Ovary (tissue), 7 donors: ENCODE measurements at regions not wholly inside any gene's neighbourhood (a gene's known extent, or its start where the extent isn't known, plus 50 kb on each side); places are given as distances from the start of the nearest gene placed in this dataset.

Source experiments
- DNase-seq, 5 donors: peaks; one replicate each; pipeline ENCODE4 v3.0.0-alpha.2; 2019 to 2020
- H3K27ac ChIP-seq, 2 donors: fragments of 200-600 bp; one replicate each; pipeline versions ENCODE4 v1.5.1 to v1.8.0; 2019 to 2022
- H3K27me3 ChIP-seq: fragments of 200-600 bp; one replicate; pipeline ENCODE4 v1.8.0; 2022
- H3K36me3 ChIP-seq: fragments of 200-600 bp; sonication (generic); one replicate; pipeline ENCODE4 v1.5.1; 2019
- H3K4me1 ChIP-seq: one replicate; pipeline ENCODE4 v1.8.1; 2013; ENCODE audit warnings: mild to moderate bottlenecking, moderate library complexity; ENCODE audit not compliant: insufficient read depth
- H3K4me3 ChIP-seq: fragments of 200-600 bp; sonication (generic); one replicate; pipeline ENCODE4 v1.5.1; 2017
- H3K9me3 ChIP-seq, 2 donors: fragments of 200-600 bp in 1 of 2; sonication (generic) in 1 of 2; one replicate each; pipeline versions ENCODE4 v1.5.1 to v1.8.1; 2013 to 2019; ENCODE audit warnings: mild to moderate bottlenecking in 1 of 2, moderate library complexity in 1 of 2
- EP300 ChIP-seq: sonication (generic); formaldehyde crosslinking; IDR thresholded peaks from one replicate; pipeline ENCODE4 v1.6.1; 2017; ENCODE audit warnings: antibody characterized with exemption
- POLR2A ChIP-seq: fragments of 450-650 bp; IDR thresholded peaks from one replicate; pipeline ENCODE4 v1.6.1; 2017; ENCODE audit warnings: antibody characterized with exemption, mild to moderate bottlenecking, moderate library complexity
- WGBS, 3 donors: extraction: QIAGEN DNeasy Blood & Tissue Kit in 1 of 3; methylation state at CpG; one replicate each; pipeline versions ENCODE4 v1.1.5 to v1.1.7; 2013 to 2017; 5-methylcytosine and 5-hydroxymethylcytosine counted together
- intact Hi-C, 4 donors: fragments of 100-400 bp; cut with DNase I; formaldehyde crosslinking; loops; one replicate each; pipeline versions ENCODE4 v1.11.0 to v1.15.1; 2022 to 2023
- TF ChIP-seq, protein P1 (sequence below), 3 donors: fragments of 450-650 bp in 2 of 3; fragments of 200-600 bp in 1 of 3; IDR thresholded peaks; one replicate each; pipeline versions ENCODE4 v1.5.1 to v1.8.0; 2016 to 2022; ENCODE audit warnings: antibody characterized with exemption in 3 of 3, mild to moderate bottlenecking in 1 of 3
- donor health status: DM: no; HTN: no; CAD: no; lungs with moderate emphysema.
- donor health status: DM: no; HTN: no; CAD: no.
- donor health status: Bipolar disorder and iron deficiency.
- donor health status: DM: no; HTN: no; CAD: no.
- donor health status: DM: yes; HTN: yes; CAD: no.

- DNase-seq, result no peak
- H3K27me3 ChIP-seq, result no peaks in the 10 kb centered on the region
- H3K9me3 ChIP-seq, result no peaks in the 10 kb centered on the region
- intact Hi-C loops, result no loop called here
- H3K4me1 ChIP-seq, result no peaks in the 10 kb centered on the region
- H3K27ac ChIP-seq, result no peak overlapping the region
- no peak overlapping the region for H3K4me3 ChIP-seq
- WGBS, 3 donors, result 82 to 88% (median 86%) methylated on average over 3 of the region's 3 CpGs
- H3K36me3 ChIP-seq, result no peaks in the 10 kb centered on the region
- TF ChIP-seq EP300, result no peak
- TF ChIP-seq POLR2A, result no peak
- TF ChIP-seq, protein P1, sequence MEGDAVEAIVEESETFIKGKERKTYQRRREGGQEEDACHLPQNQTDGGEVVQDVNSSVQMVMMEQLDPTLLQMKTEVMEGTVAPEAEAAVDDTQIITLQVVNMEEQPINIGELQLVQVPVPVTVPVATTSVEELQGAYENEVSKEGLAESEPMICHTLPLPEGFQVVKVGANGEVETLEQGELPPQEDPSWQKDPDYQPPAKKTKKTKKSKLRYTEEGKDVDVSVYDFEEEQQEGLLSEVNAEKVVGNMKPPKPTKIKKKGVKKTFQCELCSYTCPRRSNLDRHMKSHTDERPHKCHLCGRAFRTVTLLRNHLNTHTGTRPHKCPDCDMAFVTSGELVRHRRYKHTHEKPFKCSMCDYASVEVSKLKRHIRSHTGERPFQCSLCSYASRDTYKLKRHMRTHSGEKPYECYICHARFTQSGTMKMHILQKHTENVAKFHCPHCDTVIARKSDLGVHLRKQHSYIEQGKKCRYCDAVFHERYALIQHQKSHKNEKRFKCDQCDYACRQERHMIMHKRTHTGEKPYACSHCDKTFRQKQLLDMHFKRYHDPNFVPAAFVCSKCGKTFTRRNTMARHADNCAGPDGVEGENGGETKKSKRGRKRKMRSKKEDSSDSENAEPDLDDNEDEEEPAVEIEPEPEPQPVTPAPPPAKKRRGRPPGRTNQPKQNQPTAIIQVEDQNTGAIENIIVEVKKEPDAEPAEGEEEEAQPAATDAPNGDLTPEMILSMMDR (IDR thresholded peaks at IDR 0.05), result no peak
Measured at GRCh38 chr9:73745598-73745997, 593.9 kb downstream of the ANXA1 start.

DNA sequence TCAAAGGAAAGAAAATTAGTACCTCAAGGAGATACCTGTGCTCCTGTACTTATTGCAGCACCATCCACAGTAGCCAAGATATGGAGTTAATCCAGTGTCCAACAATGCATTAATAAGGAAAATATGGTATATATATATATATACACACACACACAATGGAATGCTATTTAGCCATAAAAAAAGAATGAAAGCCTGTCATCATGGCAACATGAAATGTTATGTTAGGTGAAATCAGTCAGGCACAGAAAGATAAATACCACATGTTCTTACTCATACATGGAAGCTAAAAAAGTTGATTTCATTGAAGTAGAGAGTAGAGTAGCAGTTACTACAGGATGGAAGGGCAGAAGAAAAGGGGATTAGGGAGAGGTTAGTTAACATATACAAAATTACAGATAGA, 601.5 kb downstream of the ANXA1 start:
- no peak overlapping the region for H3K27ac ChIP-seq
- H3K36me3 ChIP-seq, result no peaks in the 10 kb centered on the region
- H3K4me1 ChIP-seq, result no peaks in the 10 kb centered on the region
- DNase-seq, result no peak
- H3K9me3 ChIP-seq, result no peaks in the 10 kb centered on the region
- H3K27me3 ChIP-seq, result no peaks in the 10 kb centered on the region
- intact Hi-C loops, result no loop called here
- no peak overlapping the region for H3K4me3 ChIP-seq
- TF ChIP-seq, protein P1 (IDR thresholded peaks at IDR 0.05), result no peak
- no peak for TF ChIP-seq EP300
- no peak for TF ChIP-seq POLR2A

DNA sequence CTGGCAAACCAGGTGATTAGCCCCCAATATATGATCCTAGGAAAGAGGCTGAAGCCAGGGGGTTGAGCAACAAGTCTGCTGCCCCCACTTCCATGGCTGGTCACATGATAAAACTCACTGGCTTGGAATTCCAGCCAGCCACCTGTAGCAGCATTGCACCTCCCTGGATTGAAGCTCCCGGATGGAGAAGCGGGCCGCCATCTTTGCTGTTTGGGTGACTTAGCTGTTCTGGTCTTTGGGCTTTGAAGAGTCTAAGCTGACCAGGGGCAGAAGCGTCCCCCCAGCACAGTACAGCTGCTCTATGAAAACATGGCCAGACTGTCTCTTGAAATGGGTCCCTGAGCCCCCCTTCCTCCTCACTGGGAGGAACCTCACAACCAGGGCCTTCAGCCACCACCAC, 610.2 kb downstream of the ANXA1 start:
- Histone ChIP-seq H3K27ac (no peak overlapping the region), H3K9me3 (no peaks in the 10 kb centered on the region), H3K4me1 (no peaks in the 10 kb centered on the region), H3K4me3 (no peak overlapping the region), H3K27me3 (no peaks in the 10 kb centered on the region), H3K36me3 (no peaks in the 10 kb centered on the region)
- 86 to 95% (median 93%) methylated on average over 4 of the region's 4 CpGs for WGBS, 3 donors
- TF ChIP-seq, protein P1 (IDR thresholded peaks at IDR 0.05), result no peak
- TF ChIP-seq POLR2A (no peak), EP300 (no peak)
- DNase-seq, result no peak
- intact Hi-C loops, result no loop called here

- intact Hi-C loops, result no loop called here
- Histone ChIP-seq H3K4me1 (no peaks in the 10 kb centered on the region), H3K4me3 (no peak overlapping the region), H3K36me3 (no peaks in the 10 kb centered on the region), H3K27ac (no peak overlapping the region), H3K27me3 (no peaks in the 10 kb centered on the region), H3K9me3 (no peaks in the 10 kb centered on the region)
- no peak for DNase-seq
- 21 to 29% (median 23%) methylated on average over 1 of the region's 1 CpG for WGBS, 3 donors
- TF ChIP-seq EP300, result no peak
- no peak for TF ChIP-seq POLR2A
- TF ChIP-seq, protein P1 (IDR thresholded peaks at IDR 0.05), result no peak
Measured at GRCh38 chr9:73773896-73774295, 622.2 kb downstream of the ANXA1 start.

DNA sequence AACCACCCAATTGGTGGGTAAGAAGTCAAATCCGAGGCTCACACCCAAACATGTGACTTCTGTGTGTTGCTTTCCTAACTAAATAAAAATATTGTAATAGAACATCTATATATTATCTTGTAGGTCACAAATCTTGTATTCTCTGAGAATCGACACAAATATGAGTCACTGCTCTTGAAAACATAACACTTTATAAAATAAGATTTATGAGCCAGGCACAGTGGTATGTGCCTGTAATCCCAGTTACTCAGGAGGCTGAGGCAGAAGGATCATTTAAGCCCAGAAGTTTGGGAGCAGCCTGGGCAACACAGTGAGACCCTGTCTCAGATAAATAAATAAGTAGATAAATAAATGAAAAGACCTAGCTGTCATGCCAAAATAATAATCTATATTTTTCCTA, 624.1 kb downstream of the ANXA1 start:
- H3K27ac ChIP-seq, result no peak overlapping the region
- no peak overlapping the region for H3K4me3 ChIP-seq
- no peak for TF ChIP-seq POLR2A
- no peak for TF ChIP-seq EP300
- TF ChIP-seq, protein P1 (IDR thresholded peaks at IDR 0.05), result no peak
- intact Hi-C loops, result no loop called here
- no peaks in the 10 kb centered on the region for H3K9me3 ChIP-seq
- no peaks in the 10 kb centered on the region for H3K4me1 ChIP-seq
- no peak for DNase-seq
- no peaks in the 10 kb centered on the region for H3K27me3 ChIP-seq
- H3K36me3 ChIP-seq, result no peaks in the 10 kb centered on the region
- WGBS, 3 donors, result 52 to 73% (median 71%) methylated on average over 2 of the region's 2 CpGs
